ENCODE measurements at regions not wholly inside any gene's neighbourhood (a gene's known extent, or its start where the extent isn't known, plus 50 kb on each side); places are given as distances from the start of the nearest gene placed in this dataset.

DNA sequence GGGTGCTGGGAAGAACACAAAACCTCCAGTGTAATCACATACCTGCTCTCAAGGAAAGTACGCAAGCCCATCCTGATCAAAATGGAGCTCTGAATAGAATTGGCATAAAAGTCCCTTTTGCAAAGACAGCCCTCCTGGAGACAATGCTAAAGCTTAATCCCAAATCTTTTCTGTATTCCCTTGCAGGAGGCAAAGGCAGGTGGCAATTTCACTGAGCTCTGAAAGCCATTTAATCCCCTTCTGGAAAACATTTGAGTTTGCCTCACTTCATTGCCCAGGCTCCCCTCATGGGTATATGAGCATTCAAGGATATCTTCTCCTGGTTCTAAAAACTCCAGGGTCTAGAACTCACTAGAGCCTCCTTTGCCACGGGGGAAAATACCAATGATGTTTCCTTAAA is 310.2 kb upstream of the CNR1 start:
- TF ChIP-seq, protein P1, sequence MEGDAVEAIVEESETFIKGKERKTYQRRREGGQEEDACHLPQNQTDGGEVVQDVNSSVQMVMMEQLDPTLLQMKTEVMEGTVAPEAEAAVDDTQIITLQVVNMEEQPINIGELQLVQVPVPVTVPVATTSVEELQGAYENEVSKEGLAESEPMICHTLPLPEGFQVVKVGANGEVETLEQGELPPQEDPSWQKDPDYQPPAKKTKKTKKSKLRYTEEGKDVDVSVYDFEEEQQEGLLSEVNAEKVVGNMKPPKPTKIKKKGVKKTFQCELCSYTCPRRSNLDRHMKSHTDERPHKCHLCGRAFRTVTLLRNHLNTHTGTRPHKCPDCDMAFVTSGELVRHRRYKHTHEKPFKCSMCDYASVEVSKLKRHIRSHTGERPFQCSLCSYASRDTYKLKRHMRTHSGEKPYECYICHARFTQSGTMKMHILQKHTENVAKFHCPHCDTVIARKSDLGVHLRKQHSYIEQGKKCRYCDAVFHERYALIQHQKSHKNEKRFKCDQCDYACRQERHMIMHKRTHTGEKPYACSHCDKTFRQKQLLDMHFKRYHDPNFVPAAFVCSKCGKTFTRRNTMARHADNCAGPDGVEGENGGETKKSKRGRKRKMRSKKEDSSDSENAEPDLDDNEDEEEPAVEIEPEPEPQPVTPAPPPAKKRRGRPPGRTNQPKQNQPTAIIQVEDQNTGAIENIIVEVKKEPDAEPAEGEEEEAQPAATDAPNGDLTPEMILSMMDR (IDR thresholded peaks at IDR 0.05; ENCODE audit: borderline replicate concordance, extremely low read depth, low read length, poor library complexity, severe bottlenecking), result no peak
- no peak for TF ChIP-seq EZH2 (IDR thresholded peaks at IDR 0.05; ENCODE audit: borderline replicate concordance, low read depth, low read length, severe bottlenecking)

All from DND-41 (cell line).